WERI-Rb-1 (cell line): ENCODE measurements at regions not wholly inside any gene's neighbourhood (a gene's known extent, or its start where the extent isn't known, plus 50 kb on each side); places are given as distances from the start of the nearest gene placed in this dataset.
A peak's percentile ranks its signal among the peaks of the same experiment; 100 is the strongest.

Experiments used
- DNase-seq: peaks from one replicate; pipeline ENCODE4 v3.0.0-alpha.2; 2020
- H3K27ac ChIP-seq: fragments of 250-450 bp; sonication (Bioruptor Pico); 2 replicates; pipeline ENCODE4 v1.5.1; 2020; ENCODE audit warnings: mild to moderate bottlenecking, moderate library complexity
- H3K27me3 ChIP-seq: fragments of 250-450 bp; sonication (Bioruptor Pico); 2 replicates; pipeline ENCODE4 v1.5.1; 2021; ENCODE audit warnings: mild to moderate bottlenecking, low read depth, moderate library complexity; ENCODE audit not compliant: insufficient read depth, severe bottlenecking
- H3K36me3 ChIP-seq: fragments of 250-450 bp; sonication (Bioruptor Pico); 2 replicates; pipeline ENCODE4 v1.5.1; 2020; ENCODE audit warnings: mild to moderate bottlenecking, moderate library complexity
- H3K4me3 ChIP-seq: 2 replicates; pipeline ENCODE4 v1.5.1; 2011; ENCODE audit warnings: low read depth, mild to moderate bottlenecking, control low read depth, low read length
- H3K9me3 ChIP-seq: fragments of 250-450 bp; sonication (Bioruptor Pico); 2 replicates; pipeline ENCODE4 v1.5.1; 2021; ENCODE audit warnings: mild to moderate bottlenecking, moderate library complexity; ENCODE audit not compliant: severe bottlenecking
- TF ChIP-seq, protein P1 (sequence below): IDR thresholded peaks from 2 replicates; pipeline ENCODE4 v1.5.1; 2011; ENCODE audit warnings: low read depth, mild to moderate bottlenecking, control low read depth, inconsistent platforms, low read length

DNA sequence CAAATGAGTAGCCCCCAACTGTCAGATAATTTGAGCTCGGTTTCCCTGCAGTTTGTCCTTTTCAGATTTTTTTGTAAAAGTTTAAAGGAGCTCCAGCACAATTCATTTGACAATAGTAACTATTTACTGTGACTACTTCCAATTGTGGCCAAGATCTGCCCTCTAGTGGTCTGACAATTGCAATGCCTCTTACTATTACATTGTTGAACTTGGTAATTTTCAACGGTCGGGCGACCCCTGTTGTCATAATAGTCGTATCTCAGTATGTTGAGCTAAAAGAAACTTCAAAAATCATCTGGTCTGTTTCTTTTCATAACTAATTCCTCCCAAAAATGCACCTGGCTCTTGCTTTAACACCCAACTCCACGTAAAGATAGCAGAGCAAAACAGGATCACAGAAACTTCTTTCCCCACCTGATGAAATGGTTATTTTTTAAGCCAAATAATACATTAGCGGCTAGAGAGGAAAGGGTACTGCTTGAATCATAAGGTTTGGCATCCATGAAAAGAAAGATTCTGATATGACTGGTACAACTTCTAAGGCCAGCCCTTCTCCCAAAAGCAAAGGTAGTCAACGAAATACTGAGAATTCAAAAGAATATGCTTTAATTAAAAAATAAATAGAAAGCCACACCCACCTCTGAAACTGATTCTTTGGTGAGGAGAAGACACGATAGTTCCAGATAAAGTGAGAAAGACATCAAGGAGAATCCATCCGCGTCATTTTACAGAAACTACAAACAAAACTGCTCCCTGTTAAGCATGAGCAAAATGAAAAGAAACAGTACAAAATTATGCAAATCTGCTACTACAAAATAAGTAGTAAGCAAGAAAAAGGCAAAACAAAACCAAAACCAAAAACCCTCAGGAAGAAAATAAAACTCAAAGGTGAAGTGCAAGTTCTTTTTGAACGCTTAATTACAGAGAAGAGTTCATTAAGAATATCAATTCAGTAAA is 76.9 kb upstream of the HTR4 start:
- no peak overlapping the region for H3K4me3 ChIP-seq
- TF ChIP-seq, protein P1, sequence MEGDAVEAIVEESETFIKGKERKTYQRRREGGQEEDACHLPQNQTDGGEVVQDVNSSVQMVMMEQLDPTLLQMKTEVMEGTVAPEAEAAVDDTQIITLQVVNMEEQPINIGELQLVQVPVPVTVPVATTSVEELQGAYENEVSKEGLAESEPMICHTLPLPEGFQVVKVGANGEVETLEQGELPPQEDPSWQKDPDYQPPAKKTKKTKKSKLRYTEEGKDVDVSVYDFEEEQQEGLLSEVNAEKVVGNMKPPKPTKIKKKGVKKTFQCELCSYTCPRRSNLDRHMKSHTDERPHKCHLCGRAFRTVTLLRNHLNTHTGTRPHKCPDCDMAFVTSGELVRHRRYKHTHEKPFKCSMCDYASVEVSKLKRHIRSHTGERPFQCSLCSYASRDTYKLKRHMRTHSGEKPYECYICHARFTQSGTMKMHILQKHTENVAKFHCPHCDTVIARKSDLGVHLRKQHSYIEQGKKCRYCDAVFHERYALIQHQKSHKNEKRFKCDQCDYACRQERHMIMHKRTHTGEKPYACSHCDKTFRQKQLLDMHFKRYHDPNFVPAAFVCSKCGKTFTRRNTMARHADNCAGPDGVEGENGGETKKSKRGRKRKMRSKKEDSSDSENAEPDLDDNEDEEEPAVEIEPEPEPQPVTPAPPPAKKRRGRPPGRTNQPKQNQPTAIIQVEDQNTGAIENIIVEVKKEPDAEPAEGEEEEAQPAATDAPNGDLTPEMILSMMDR = peak; percentile 72
- H3K36me3 ChIP-seq = no peaks in the 10 kb centered on the region
- H3K9me3 ChIP-seq = no peaks in the 10 kb centered on the region
- DNase-seq = peak; percentile 73
- H3K27me3 ChIP-seq = peaks cover 40% of the 10 kb centered on the region
- H3K27ac ChIP-seq = no peak overlapping the region

DNA sequence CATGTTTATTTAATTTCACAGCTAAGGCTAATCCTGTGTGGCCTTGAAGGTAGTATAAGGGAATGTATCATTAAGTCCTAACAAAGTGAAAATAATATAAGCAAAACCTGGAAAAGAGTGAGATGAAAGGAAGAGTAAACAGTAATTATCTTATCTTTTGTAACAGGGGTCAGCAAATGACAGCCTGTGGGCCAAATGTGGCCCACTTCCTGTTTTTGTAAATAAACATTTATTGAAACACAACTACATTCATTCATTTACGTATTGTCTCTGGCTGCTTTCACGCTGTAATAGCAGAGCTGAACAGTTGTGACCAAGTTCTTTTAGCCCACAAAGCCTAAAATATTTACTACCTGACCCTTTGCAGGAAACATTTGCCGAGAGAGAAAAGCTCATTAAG is 78.4 kb upstream of the HTR4 start:
- TF ChIP-seq, protein P1 = no peak
- H3K9me3 ChIP-seq = no peaks in the 10 kb centered on the region
- H3K36me3 ChIP-seq = no peaks in the 10 kb centered on the region
- H3K27ac ChIP-seq = no peak overlapping the region
- no peak overlapping the region for H3K4me3 ChIP-seq
- H3K27me3 ChIP-seq = peaks cover 53% of the 10 kb centered on the region
- DNase-seq = no peak

DNA sequence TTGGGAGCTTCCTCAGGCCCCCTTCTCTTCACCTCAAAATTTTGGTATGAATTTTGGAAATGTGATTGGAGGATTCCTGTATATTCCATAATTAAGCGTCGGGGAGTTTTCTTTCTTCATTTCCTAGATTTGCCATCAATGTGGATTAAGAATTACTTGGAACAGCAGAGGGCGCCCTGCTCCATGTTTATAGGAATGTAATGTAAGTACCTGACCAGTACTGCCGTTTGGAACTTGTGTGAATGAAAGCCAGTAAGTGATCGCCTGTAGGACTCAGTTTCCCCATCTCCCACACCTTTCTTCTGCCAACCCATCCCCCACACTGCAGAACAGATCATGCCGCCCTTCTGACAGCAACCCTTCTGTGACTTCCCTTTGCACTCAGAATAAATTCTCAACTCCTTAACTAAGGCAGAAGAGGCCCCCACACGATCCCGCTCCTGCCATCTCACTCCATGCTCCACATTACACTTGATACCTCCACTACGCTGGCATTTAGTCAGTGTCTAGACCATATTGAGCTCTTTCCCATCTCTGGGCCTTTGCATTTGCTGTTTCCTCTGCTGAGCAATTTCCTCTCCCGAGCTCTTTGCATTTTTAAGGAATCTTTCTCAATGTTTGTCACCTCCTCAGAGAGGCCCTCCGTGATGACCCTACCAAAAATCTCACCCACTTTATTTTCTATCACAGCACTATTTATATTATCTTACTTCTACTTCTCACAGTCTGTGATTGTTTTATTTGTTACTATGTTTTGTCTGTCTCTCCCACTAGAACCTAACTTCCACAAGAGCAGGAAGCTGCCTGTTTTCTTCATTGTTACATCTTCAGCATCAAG is 79.5 kb upstream of the HTR4 start:
- no peak overlapping the region for H3K4me3 ChIP-seq
- no peaks in the 10 kb centered on the region for H3K9me3 ChIP-seq
- TF ChIP-seq, protein P1 = peak; percentile 50
- no peaks in the 10 kb centered on the region for H3K36me3 ChIP-seq
- no peak overlapping the region for H3K27ac ChIP-seq
- peaks cover 58% of the 10 kb centered on the region for H3K27me3 ChIP-seq
- peak; percentile 71 for DNase-seq

DNA sequence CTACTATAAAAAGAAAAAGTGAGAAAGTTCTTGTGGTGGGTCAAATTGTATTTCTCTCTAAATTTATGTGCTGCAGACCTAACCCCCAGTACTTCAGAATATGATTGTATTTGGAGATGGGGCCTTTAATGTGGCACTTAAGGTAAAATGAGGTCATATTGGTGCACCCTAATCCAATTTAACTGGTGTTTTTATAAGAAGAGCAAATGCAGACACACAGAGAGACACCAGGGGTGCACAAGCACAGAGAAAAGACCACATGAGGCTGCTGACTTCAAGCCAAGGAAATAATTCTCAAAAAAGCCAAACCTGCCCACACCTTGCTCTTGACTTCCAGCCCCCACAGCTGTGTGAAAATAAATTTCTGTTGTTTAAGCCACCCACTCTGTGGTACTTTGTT is 80.2 kb upstream of the HTR4 start:
- no peak overlapping the region for H3K4me3 ChIP-seq
- no peaks in the 10 kb centered on the region for H3K9me3 ChIP-seq
- H3K27me3 ChIP-seq = peaks cover 60% of the 10 kb centered on the region
- H3K36me3 ChIP-seq = no peaks in the 10 kb centered on the region
- DNase-seq = no peak
- H3K27ac ChIP-seq = no peak overlapping the region
- TF ChIP-seq, protein P1 = no peak

DNA sequence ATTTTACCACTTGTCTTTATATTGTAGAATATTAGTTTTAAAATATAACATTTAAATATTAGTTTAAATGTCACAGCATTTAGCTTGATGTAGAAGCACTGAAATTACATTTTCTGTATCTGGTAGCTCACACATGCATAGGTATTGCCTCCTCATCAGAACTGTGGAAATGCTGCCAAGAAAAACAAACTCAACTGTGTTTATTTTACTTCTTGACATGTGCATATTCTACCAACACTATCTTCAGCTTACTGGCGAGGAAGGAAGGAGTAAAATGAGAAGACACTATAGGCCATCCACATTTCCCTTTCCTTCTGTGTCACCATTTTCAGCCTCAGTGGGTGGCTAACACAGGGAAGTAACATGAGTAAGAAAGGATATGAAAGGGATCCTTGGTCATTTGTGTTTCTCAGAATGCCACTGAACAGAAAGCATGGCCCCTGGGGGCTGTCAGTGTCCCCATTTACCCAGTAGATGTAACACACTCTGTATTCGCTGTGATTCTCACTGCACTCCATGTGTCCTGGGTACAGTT is 81.0 kb upstream of the HTR4 start:
- Histone ChIP-seq H3K27me3 (peaks cover 66% of the 10 kb centered on the region), H3K27ac (no peak overlapping the region), H3K36me3 (no peaks in the 10 kb centered on the region), H3K4me3 (no peak overlapping the region), H3K9me3 (no peaks in the 10 kb centered on the region)
- no peak for DNase-seq
- TF ChIP-seq, protein P1 = no peak
